Heart left ventricle (tissue), 16 donors: ENCODE measurements at regions not wholly inside any gene's neighbourhood (a gene's known extent, or its start where the extent isn't known, plus 50 kb on each side); places are given as distances from the start of the nearest gene placed in this dataset.

ENCODE experiments used
- ATAC-seq, 4 donors: fragments of 200-7000 bp; cut with Tn5 transposase; one replicate each; pipeline ENCODE4 v1.9.1; 2020 to 2022; ENCODE audit warnings: moderate library complexity in 4 of 4, mild to moderate bottlenecking in 3 of 4, moderate number of reproducible peaks in 1 of 4
- DNase-seq, 5 donors: peaks; one replicate each; pipeline ENCODE4 v3.0.0-alpha.2; 2020
- H3K27ac ChIP-seq, 12 donors: fragments of 200-600 bp; sonication (generic) in 4 of 12; one replicate each; pipeline versions ENCODE4 v1.5.0 to v1.8.0; 2016 to 2022; ENCODE audit warnings: mild to moderate bottlenecking in 2 of 12
- H3K27me3 ChIP-seq, 9 donors: fragments of 200-600 bp; sonication (generic) in 2 of 9; one replicate each; pipeline versions ENCODE4 v1.5.1 to v1.8.0; 2016 to 2022; ENCODE audit warnings: mild to moderate bottlenecking in 3 of 9
- H3K36me3 ChIP-seq, 9 donors: fragments of 200-600 bp; sonication (generic) in 2 of 9; one replicate each; pipeline versions ENCODE4 v1.5.0 to v1.8.0; 2018 to 2022; ENCODE audit warnings: mild to moderate bottlenecking in 2 of 9
- H3K4me1 ChIP-seq, 12 donors: fragments of 200-600 bp; sonication (generic) in 4 of 12; one replicate each; pipeline versions ENCODE4 v1.5.0 to v1.8.0; 2016 to 2022; ENCODE audit warnings: mild to moderate bottlenecking in 3 of 12
- H3K4me3 ChIP-seq, 12 donors: fragments of 200-600 bp; sonication (generic) in 4 of 12; one replicate each; pipeline versions ENCODE4 v1.5.0 to v1.8.0; 2017 to 2022; ENCODE audit warnings: mild to moderate bottlenecking in 9 of 12, moderate library complexity in 4 of 12
- H3K9me3 ChIP-seq, 12 donors: fragments of 200-600 bp; sonication (generic) in 4 of 12; one replicate each; pipeline versions ENCODE4 v1.5.0 to v1.8.0; 2016 to 2022; ENCODE audit warnings: mild to moderate bottlenecking in 1 of 12
- POLR2A ChIP-seq, 2 donors: fragments of 450-650 bp; IDR thresholded peaks; one replicate each; pipeline ENCODE4 v1.6.1; 2017; ENCODE audit warnings: antibody characterized with exemption in 2 of 2, mild to moderate bottlenecking in 2 of 2, moderate library complexity in 2 of 2
- WGBS, 4 donors: extraction: QIAGEN DNeasy Blood & Tissue Kit in 2 of 4; methylation state at CpG; one replicate each; pipeline versions ENCODE4 v1.1.5 to v1.1.7; 2013 to 2018; 5-methylcytosine and 5-hydroxymethylcytosine counted together
- intact Hi-C, 10 donors: fragments of 100-400 bp; cut with DNase I; formaldehyde crosslinking; loops; one replicate each; pipeline versions ENCODE4 v1.11.1 to v1.14.2; 2022
- TF ChIP-seq, protein P1 (sequence below), 12 donors: fragments of 200-600 bp; sonication (generic) in 4 of 12; IDR thresholded peaks; one replicate each; pipeline versions ENCODE4 v1.5.0 to v1.8.0; 2018 to 2022; ENCODE audit warnings: antibody characterized with exemption in 12 of 12, mild to moderate bottlenecking in 5 of 12
- donor health status: ischemic (EF 13 %, LVEDD 7.1; RV severe dilation, severe dysfunction).
- donor health status: healthy with polysubstance abuse.
- donor health status: DM: no; HTN: yes; CAD: no.
- donor health status: DM: no; HTN: no; CAD: no.
- donor health status: ischemic (EF 25% LVEDD 6.9; RV normal size, moderate dysfunction).
- donor health status: ischemic (EF 25% LVEDD 5.7; RV mildly dilated, moderate dysfunction).
- donor health status: healthy.
- donor health status: DM: yes; HTN: yes; CAD: no.
- donor health status: ischemic (EF 35%, LVEDD 5.7; RV mildly dilated, moderate dysfunction).
- donor health status: nonischemic (EF 11% LVEDD 7.7; RV severe dilation, severe dysfunction).
- donor health status: DM: yes; HTN: yes; CAD: no.
- donor health status: PGD.
- donor health status: ischemic (EF 29% LVEDD 5.4; RV normal size, mild dysfunction).
- donor health status: nonischemic (EF 23%, LVEDD 6.1; RV moderate dilation, normal function).

DNA sequence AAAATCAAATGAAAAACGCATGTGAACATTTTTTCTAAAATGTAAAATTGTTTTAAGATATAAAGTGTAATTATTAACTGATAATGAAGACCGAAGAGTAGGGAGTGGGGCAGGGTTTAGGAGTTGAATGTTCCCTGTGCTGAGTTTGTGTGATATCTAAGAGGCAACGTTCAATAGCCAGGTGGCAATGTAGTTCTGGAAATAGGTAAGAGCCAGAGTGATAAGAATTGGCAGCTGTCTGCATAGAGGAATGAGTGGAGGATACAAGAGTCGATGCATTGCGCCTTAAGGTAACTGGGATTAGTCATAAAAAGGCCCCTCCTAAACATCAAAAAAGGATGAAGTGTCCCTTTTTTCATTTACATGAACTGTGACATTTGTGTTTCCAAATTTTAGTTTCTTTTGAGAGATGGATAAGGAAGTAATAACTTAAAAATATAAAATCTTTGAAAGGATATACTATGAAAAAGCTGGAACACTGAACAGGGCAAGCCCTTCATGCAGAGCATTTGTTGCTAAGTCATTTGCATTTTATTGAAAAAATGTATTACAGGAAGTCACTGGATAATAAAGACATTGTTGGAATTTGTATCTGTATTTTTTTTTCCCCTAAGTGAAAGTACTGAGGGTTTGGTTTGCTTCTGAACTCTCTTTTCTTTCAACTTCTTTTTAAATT is 659.3 kb downstream of the ACTL7B start:
- Histone ChIP-seq H3K4me1 (no peaks in the 10 kb centered on the region), H3K27me3 (peaks cover 0 to 8% (median 0%) of the 10 kb centered on the region in 9 donors), H3K27ac (no peak overlapping the region), H3K4me3 (no peak overlapping the region), H3K36me3 (no peaks in the 10 kb centered on the region), H3K9me3 (peaks cover 0 to 23% (median 0%) of the 10 kb centered on the region in 12 donors)
- intact Hi-C loops = no loop called here
- DNase-seq (no peak), ATAC-seq (no peak)
- WGBS, 4 donors = 74 to 81% (median 77%) methylated on average over 5 of the region's 5 CpGs
- TF ChIP-seq, protein P1, sequence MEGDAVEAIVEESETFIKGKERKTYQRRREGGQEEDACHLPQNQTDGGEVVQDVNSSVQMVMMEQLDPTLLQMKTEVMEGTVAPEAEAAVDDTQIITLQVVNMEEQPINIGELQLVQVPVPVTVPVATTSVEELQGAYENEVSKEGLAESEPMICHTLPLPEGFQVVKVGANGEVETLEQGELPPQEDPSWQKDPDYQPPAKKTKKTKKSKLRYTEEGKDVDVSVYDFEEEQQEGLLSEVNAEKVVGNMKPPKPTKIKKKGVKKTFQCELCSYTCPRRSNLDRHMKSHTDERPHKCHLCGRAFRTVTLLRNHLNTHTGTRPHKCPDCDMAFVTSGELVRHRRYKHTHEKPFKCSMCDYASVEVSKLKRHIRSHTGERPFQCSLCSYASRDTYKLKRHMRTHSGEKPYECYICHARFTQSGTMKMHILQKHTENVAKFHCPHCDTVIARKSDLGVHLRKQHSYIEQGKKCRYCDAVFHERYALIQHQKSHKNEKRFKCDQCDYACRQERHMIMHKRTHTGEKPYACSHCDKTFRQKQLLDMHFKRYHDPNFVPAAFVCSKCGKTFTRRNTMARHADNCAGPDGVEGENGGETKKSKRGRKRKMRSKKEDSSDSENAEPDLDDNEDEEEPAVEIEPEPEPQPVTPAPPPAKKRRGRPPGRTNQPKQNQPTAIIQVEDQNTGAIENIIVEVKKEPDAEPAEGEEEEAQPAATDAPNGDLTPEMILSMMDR (IDR thresholded peaks at IDR 0.05) = no peak
- TF ChIP-seq POLR2A (IDR thresholded peaks at IDR 0.05) = no peak

DNA sequence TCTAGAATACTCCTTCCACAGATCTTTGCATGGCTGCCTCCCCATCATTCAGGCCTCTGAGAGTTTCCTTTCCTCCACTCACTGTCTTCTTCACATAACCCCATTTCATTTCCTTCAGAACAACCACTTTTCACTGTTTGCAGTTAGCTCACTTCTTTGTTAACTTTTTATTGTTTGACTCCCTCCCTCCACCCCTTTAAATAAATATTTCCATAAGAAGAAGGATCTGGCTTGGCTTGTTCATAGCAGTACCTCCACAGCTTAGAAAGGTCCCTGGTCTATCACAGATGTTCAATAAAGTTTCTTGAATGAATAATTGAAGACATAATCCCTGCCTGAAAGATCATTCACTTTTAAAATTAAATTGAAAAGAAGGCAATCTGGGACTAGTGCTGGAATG is 661.6 kb downstream of the ACTL7B start:
- Histone ChIP-seq H3K4me1 (no peaks in the 10 kb centered on the region), H3K4me3 (no peak overlapping the region), H3K9me3 (peaks cover 0 to 4% (median 0%) of the 10 kb centered on the region in 12 donors), H3K27ac (no peak overlapping the region), H3K27me3 (peaks cover 0 to 8% (median 0%) of the 10 kb centered on the region in 9 donors), H3K36me3 (no peaks in the 10 kb centered on the region)
- no peak for TF ChIP-seq POLR2A (IDR thresholded peaks at IDR 0.05)
- TF ChIP-seq, protein P1 (IDR thresholded peaks at IDR 0.05) = no peak
- intact Hi-C loops = no loop called here
- ATAC-seq (no peak), DNase-seq (no peak)

DNA sequence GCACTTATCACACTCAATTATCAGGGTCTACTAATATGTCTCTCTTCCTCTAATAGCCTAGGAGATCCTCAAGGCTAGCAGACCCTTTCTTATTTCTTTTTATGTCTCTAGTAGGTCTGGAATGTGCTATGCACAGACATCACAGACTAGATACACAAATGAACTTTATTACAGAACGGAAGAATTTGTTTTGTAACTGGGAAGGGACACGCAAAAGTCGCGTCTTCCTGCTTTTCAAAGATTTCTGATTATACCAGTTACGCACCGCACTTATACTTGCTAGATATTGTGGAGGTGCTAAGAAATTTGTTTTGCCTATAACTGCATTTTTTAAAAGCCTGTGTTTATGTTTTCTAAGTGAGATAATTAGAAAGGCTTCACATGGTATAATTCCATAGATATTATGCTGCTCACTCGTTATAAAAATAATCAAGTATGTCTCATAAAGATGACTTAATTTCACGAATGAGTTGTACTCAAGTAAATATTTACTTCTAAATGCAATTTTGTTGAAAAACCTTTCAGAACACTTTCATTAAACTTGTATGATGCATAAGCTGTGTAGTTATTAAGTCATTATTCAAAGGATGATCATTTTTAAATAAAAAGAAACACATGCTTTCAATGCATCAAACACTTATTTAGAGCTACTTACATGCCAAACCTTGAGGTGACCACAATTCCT is 662.6 kb downstream of the ACTL7B start:
- 84 to 92% (median 92%) methylated on average over 8 of the region's 8 CpGs for WGBS, 4 donors
- no peak overlapping the region for H3K4me3 ChIP-seq
- no peaks in the 10 kb centered on the region for H3K36me3 ChIP-seq
- H3K27me3 ChIP-seq = peaks cover 0 to 8% (median 0%) of the 10 kb centered on the region in 9 donors
- intact Hi-C loops = no loop called here
- no peaks in the 10 kb centered on the region for H3K4me1 ChIP-seq
- no peak for DNase-seq
- ATAC-seq = no peak
- TF ChIP-seq POLR2A (IDR thresholded peaks at IDR 0.05) = no peak
- TF ChIP-seq, protein P1 (IDR thresholded peaks at IDR 0.05) = no peak
- H3K9me3 ChIP-seq = no peaks in the 10 kb centered on the region
- no peak overlapping the region for H3K27ac ChIP-seq

DNA sequence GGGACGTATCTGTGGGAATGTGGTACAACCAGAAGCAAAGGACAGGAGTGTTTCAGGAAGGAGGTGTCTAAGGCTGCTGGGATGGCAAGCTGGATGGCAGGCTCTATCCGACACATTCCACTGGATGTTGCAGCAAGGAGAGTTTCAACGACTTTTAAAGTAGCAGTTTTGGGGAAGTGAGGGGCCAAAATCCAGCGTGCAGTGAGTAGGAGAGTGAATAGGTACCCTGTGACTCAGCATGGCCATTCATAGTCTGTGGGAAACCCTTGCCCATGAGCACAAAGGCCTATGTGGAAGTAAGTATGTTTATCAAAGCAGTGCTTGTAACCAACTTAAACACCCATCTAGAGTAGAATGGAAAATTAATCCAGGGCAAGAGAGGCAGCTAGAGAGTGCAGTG is 664.7 kb downstream of the ACTL7B start:
- TF ChIP-seq, protein P1 (IDR thresholded peaks at IDR 0.05) = no peak
- no peak for TF ChIP-seq POLR2A (IDR thresholded peaks at IDR 0.05)
- no peak for ATAC-seq

More for the DNA sequence above, 664.7 kb downstream of the ACTL7B start:
- no peak for DNase-seq
- H3K4me3 ChIP-seq = no peak overlapping the region
- no peaks in the 10 kb centered on the region for H3K9me3 ChIP-seq
- no peaks in the 10 kb centered on the region for H3K36me3 ChIP-seq
- H3K4me1 ChIP-seq = peaks cover 0 to 10% (median 0%) of the 10 kb centered on the region in 12 donors
- H3K27ac ChIP-seq = no peak overlapping the region
- H3K27me3 ChIP-seq = peaks cover 0 to 8% (median 0%) of the 10 kb centered on the region in 9 donors
- WGBS, 4 donors = 69 to 79% (median 75%) methylated on average over 4 of the region's 4 CpGs
- intact Hi-C loops = no loop called here
